Small intestine (tissue), 7 donors: ENCODE measurements at regions not wholly inside any gene's neighbourhood (a gene's known extent, or its start where the extent isn't known, plus 50 kb on each side); places are given as distances from the start of the nearest gene placed in this dataset.

Experiments
- DNase-seq, 2 donors: peaks; one replicate each; pipeline versions ENCODE4 v3.0.0 to v3.0.0-alpha.2; 2013
- FAIRE-seq: peaks from 2 replicates; lab custom pipeline; 2012; peaks lifted over from hg19 to GRCh38; lab: Jason Lieb, UNC
- H3K27ac ChIP-seq, 3 donors: one replicate each; pipeline ENCODE4 v1.5.1; 2013; ENCODE audit warnings: low read length in 2 of 3, mild to moderate bottlenecking in 2 of 3, control low read depth in 1 of 3, inconsistent platforms in 1 of 3, low read depth in 1 of 3, moderate library complexity in 1 of 3
- H3K27me3 ChIP-seq, 3 donors: one replicate each; pipeline ENCODE4 v1.6.1; 2013; ENCODE audit warnings: low read length in 3 of 3, inconsistent platforms in 1 of 3; ENCODE audit not compliant: control insufficient read depth in 3 of 3, insufficient read depth in 3 of 3
- H3K36me3 ChIP-seq, 3 donors: one replicate each; pipeline ENCODE4 v1.6.1; 2013; ENCODE audit warnings: low read length in 3 of 3, inconsistent platforms in 1 of 3, low read depth in 1 of 3, mild to moderate bottlenecking in 1 of 3, moderate library complexity in 1 of 3; ENCODE audit not compliant: control insufficient read depth in 3 of 3, insufficient read depth in 2 of 3
- H3K4me1 ChIP-seq, 3 donors: one replicate each; pipeline ENCODE4 v1.6.1; 2013; ENCODE audit warnings: low read length in 2 of 3, inconsistent platforms in 1 of 3, low read depth in 1 of 3, mild to moderate bottlenecking in 1 of 3, moderate library complexity in 1 of 3; ENCODE audit not compliant: control insufficient read depth in 3 of 3, insufficient read depth in 2 of 3
- H3K4me3 ChIP-seq, 3 donors: one replicate each; pipeline ENCODE4 v1.5.1; 2013; ENCODE audit warnings: low read length in 3 of 3, control low read depth in 1 of 3, inconsistent platforms in 1 of 3, low read depth in 1 of 3, mild to moderate bottlenecking in 1 of 3, moderate library complexity in 1 of 3
- H3K9me3 ChIP-seq, 2 donors: one replicate each; pipeline ENCODE4 v1.6.1; 2013; ENCODE audit warnings: low read depth in 1 of 2, low read length in 1 of 2; ENCODE audit not compliant: control insufficient read depth in 2 of 2, insufficient read depth in 1 of 2
- WGBS, 3 donors: extraction: QIAGEN DNeasy Blood & Tissue Kit; methylation state at CpG; one replicate each; pipeline ENCODE4 v1.1.7; 2013; 5-methylcytosine and 5-hydroxymethylcytosine counted together
- donor health status: healthy with polysubstance abuse.
- donor health status: control.
- donor health status: control.
- donor health status: Bipolar disorder and iron deficiency.
- donor health status: healthy.

DNA sequence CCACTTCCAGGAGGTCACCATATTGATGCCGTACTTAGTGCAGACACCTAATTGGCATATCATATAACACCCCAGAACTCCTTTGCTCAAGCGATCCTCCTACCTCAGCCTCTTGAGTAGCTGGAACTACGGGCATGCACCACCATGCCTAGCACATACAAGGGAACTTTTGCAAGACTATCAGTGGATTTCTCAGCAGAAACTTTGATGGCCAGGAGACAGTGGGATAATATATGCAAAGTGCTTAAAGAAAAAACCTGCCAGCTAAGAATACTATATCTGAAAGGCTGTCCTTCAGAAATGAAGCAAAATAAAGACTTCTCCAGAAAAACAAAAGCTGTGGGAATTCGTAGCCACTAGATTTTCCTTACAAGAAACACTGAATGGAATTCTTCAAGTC, 387.1 kb downstream of the DHX35 start:
- DNase-seq, result no peak
- Histone ChIP-seq H3K4me3 (no peak overlapping the region), H3K27ac (no peak overlapping the region), H3K9me3 (peaks cover 0 to 12% of the 10 kb centered on the region in 2 donors), H3K4me1 (no peaks in the 10 kb centered on the region), H3K27me3 (no peaks in the 10 kb centered on the region), H3K36me3 (no peaks in the 10 kb centered on the region)
- WGBS, 3 donors, result 82 to 86% (median 84%) methylated on average over 4 of the region's 4 CpGs
- no peak for FAIRE-seq

DNA sequence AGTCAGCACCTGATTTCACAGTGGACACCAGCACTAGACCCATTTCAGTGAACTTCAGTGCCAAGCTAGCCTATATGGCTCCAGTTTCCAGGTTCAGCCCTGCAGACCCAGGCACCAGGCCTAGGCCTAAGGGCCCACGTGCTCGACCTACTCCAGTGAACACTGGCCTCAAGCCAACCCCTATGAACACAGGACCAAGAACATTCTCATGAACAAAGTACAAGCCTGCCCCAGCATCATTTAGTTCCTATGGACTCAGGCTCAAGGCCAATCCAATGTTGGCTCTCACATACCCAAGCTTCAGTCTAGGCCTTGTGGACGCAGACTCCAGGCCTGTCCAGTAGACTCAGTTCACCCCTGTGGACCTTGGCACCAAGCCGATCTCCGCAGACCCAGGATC, 385.5 kb downstream of the DHX35 start:
- WGBS, 3 donors, result 83 to 89% (median 87%) methylated on average over 5 of the region's 5 CpGs

DNA sequence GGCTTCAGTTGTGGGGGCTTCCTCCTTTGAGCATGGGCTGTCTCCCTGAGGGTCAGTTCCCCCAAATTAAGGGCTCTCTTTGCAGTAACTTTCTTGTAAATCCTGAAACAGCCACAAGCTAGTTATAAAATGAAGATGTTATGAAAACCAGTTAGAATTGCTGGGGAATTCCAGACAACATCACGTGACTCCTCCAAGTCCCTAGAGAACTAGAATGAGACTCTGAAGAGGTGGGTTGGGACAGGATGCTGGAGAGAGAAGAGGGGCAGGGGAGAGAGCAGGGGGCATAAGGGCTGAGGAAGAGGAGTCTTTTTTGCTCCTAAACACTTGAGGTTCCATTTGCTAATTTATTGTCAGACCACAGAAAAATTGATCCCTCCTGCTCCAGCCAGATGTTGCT, 380.3 kb downstream of the DHX35 start:
- 66 to 77% (median 74%) methylated on average over 1 of the region's 1 CpG for WGBS, 3 donors
- H3K9me3 ChIP-seq, result peaks cover 0 to under 1% of the 10 kb centered on the region in 2 donors
- no peak overlapping the region for H3K4me3 ChIP-seq
- no peak for FAIRE-seq
- no peak overlapping the region for H3K27ac ChIP-seq
- no peak for DNase-seq
- no peaks in the 10 kb centered on the region for H3K27me3 ChIP-seq
- H3K36me3 ChIP-seq, result no peaks in the 10 kb centered on the region
- no peaks in the 10 kb centered on the region for H3K4me1 ChIP-seq

More for the DNA sequence above, 385.5 kb downstream of the DHX35 start:
- DNase-seq (no peak), FAIRE-seq (no peak)
- Histone ChIP-seq H3K27ac (no peak overlapping the region), H3K4me1 (no peaks in the 10 kb centered on the region), H3K9me3 (peaks cover 0 to 12% of the 10 kb centered on the region in 2 donors), H3K36me3 (no peaks in the 10 kb centered on the region), H3K4me3 (no peak overlapping the region), H3K27me3 (no peaks in the 10 kb centered on the region)

DNA sequence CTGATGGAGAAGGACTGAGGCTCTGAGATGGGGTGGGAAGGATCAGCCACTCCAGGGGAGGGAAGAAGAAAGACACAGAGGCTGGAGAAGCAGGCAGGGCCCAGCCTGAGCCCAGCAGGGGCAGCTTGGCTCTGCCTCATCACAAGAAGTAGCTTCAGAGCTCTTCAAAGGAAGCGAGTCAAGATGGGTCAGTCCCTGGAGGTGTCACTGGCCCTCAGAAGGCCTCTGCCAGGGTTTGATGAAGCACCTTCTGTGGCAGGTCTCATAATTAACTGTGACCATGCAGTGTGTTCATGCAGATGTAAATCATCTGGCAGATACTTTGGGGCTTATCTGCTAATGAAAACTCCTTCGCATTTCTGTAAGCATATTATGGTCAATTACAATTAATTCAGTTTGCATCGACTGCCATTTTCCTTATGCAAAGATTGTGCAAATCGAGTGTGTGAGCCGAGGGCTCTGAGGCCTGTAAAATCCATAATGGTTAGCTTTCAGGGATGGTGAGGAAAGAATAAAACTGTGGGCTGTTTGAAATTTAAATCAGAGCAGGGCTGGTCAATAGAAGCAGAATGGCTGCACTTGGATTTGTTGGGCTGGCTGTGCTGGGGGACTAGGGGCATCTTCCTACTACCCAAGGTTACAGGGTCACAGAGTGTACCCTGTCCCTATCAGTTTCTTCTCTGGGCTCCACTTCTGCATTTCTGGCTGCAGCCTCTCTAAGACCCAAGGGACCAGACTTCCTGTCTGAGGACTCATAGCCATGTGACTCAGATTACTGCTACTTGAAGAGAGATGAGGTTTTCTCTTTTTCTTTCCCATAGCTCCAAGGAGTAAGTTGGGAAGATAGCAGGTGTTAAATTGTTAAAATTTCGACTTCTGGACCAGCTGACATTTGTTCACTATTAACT, 376.6 kb downstream of the DHX35 start:
- no peaks in the 10 kb centered on the region for H3K27me3 ChIP-seq
- DNase-seq, result no peak
- WGBS, 3 donors, result 60 to 73% (median 73%) methylated on average over 6 of the region's 6 CpGs
- FAIRE-seq, result no peak
- H3K36me3 ChIP-seq, result no peaks in the 10 kb centered on the region
- no peak overlapping the region for H3K4me3 ChIP-seq
- H3K9me3 ChIP-seq, result no peaks in the 10 kb centered on the region
- no peaks in the 10 kb centered on the region for H3K4me1 ChIP-seq
- no peak overlapping the region for H3K27ac ChIP-seq

GRCh38 chr20:39333211-39333610, 371.1 kb downstream of the DHX35 start:
- no peaks in the 10 kb centered on the region for H3K9me3 ChIP-seq
- H3K4me1 ChIP-seq, result no peaks in the 10 kb centered on the region
- H3K27ac ChIP-seq, result no peak overlapping the region
- FAIRE-seq, result no peak
- H3K36me3 ChIP-seq, result no peaks in the 10 kb centered on the region
- H3K27me3 ChIP-seq, result no peaks in the 10 kb centered on the region
- no peak overlapping the region for H3K4me3 ChIP-seq
- 70 to 75% (median 71%) methylated on average over 3 of the region's 3 CpGs for WGBS, 3 donors
- no peak for DNase-seq

DNA sequence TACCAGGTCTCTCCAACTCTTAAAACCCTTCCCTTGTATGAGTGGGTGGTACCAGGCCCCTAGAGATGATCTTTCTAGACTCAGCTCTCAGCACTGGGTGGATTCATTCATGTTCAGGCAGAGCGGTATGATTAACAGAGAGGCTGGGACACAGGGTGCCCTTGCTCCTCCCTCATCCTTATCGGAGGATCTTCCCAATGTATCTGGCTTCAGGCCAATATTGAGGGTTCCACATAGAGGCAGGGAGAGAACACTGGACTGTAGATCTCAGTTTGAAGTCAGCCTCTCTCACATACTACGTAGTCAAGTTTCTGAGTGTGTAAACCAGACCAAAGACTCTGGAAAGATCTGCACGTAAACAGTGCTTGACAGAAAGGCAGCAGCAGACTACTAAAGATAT, 366.2 kb downstream of the DHX35 start:
- Histone ChIP-seq H3K4me1 (no peaks in the 10 kb centered on the region), H3K27me3 (no peaks in the 10 kb centered on the region), H3K9me3 (no peaks in the 10 kb centered on the region), H3K4me3 (no peak overlapping the region), H3K36me3 (no peaks in the 10 kb centered on the region), H3K27ac (no peak overlapping the region)
- WGBS, 3 donors, result 65 to 73% (median 73%) methylated on average over 4 of the region's 4 CpGs
- FAIRE-seq (no peak), DNase-seq (no peak)

DNA sequence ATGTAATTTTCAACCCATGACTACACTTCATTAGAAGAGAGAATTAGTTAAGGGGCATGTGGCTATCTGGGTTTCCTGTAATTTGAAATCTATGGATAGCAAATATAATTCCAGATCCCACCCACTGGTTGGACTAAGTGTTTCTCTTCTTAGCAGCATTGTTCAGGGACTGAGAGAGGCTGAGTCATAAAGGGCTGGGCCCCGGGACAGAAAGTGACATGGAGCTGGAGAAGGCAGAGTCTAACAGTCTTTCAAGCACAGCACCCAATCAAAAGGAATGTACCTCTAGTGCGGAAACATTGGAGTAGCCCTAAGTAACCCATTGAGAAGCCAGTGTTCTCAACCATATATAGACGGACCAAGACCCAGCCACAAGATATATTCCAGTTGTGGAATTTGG, 363.9 kb downstream of the DHX35 start:
- DNase-seq (no peak), FAIRE-seq (no peak)
- 61 to 68% (median 61%) methylated on average over 3 of the region's 3 CpGs for WGBS, 3 donors
- H3K36me3 ChIP-seq, result no peaks in the 10 kb centered on the region
- H3K27me3 ChIP-seq, result no peaks in the 10 kb centered on the region
- no peak overlapping the region for H3K4me3 ChIP-seq
- no peaks in the 10 kb centered on the region for H3K9me3 ChIP-seq
- no peaks in the 10 kb centered on the region for H3K4me1 ChIP-seq
- no peak overlapping the region for H3K27ac ChIP-seq

GRCh38 chr20:39318911-39319310, 356.8 kb downstream of the DHX35 start:
- Histone ChIP-seq H3K4me1 (no peaks in the 10 kb centered on the region), H3K27me3 (no peaks in the 10 kb centered on the region), H3K9me3 (no peaks in the 10 kb centered on the region), H3K4me3 (no peak overlapping the region), H3K36me3 (no peaks in the 10 kb centered on the region), H3K27ac (no peak overlapping the region)
- 20 to 49% (median 33%) methylated on average over 2 of the region's 2 CpGs for WGBS, 3 donors
- no peak for DNase-seq
- FAIRE-seq, result no peak

DNA sequence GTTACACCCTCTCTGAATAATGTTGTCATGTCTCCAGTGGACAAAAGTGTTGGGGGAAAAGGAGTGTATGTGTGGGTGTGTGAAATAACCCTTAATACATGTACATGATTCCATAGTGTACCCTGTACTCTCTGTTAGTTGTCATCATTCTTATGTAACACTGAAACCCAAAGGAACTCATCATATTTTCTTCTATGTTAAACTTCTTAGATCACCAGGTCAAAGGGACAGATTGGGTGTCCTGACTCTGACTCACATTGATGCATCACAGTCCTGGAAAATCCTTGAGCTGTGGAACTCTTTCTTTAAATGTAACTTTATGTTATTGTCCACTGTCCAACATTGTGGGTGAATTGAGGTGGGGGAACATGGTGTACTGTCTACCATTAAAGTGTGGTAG, 350.5 kb downstream of the DHX35 start:
- Histone ChIP-seq H3K9me3 (peaks cover 0 to 5% of the 10 kb centered on the region in 2 donors), H3K27me3 (no peaks in the 10 kb centered on the region), H3K36me3 (no peaks in the 10 kb centered on the region), H3K27ac (no peak overlapping the region), H3K4me3 (no peak overlapping the region), H3K4me1 (no peaks in the 10 kb centered on the region)
- FAIRE-seq, result no peak
- no peak for DNase-seq
